Activated naive CD8-positive, alpha-beta T cell (primary cell): ENCODE measurements at regions not wholly inside any gene's neighbourhood (a gene's known extent, or its start where the extent isn't known, plus 50 kb on each side); places are given as distances from the start of the nearest gene placed in this dataset.

Experiments
- H3K27ac Mint-ChIP-seq: one replicate; pipeline ENCODE4 v1.8.0; 2021; ENCODE audit warnings: mixed read lengths
- H3K27me3 Mint-ChIP-seq: one replicate; pipeline ENCODE4 v1.8.0; 2021; ENCODE audit warnings: mixed read lengths
- H3K36me3 Mint-ChIP-seq: one replicate; pipeline ENCODE4 v1.8.0; 2021; ENCODE audit warnings: mixed read lengths
- H3K4me1 Mint-ChIP-seq: one replicate; pipeline ENCODE4 v1.8.0; 2021; ENCODE audit warnings: low read depth, mixed read lengths
- H3K4me3 Mint-ChIP-seq: one replicate; pipeline ENCODE4 v1.8.0; 2021; ENCODE audit warnings: mild to moderate bottlenecking, mixed read lengths
- H3K9me3 Mint-ChIP-seq: one replicate; pipeline ENCODE4 v1.8.0; 2021; ENCODE audit warnings: low read depth, mixed read lengths

DNA sequence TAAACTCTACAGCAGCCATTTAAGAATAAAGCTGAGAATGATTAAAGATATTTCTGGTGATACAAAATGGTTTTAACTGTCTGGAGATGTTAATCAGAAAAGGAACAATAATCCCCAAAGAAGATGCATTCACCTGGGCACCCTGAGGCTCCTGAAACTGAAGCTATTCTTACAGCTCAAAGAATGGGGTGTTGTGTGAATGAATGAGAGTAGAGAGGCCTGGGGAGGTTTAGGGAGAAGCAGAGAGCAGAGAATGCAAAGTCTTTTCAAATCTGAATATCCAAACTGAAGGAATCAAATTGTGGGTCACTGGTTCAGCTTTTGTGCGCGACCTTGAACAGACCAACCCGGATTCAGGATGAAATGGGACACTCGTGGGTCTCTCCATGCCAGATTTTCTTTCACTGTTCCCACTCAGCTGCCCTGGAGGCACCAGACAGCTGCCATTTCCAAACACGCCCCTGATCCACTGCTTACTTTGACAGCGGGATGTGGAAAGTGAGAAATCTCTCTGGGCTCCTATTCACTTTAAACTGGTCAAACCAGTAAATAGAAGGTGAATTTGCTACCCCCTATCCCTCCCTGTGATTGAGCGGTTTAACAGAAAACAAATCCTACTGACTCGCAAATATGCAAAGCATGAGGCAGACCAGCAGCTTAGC, 485.5 kb upstream of the THBS1 start:
- Mint-ChIP-seq H3K27me3 (peaks cover 10% of the 10 kb centered on the region), H3K27ac (no peak overlapping the region), H3K4me1 (no peaks in the 10 kb centered on the region), H3K36me3 (no peaks in the 10 kb centered on the region), H3K4me3 (no peak overlapping the region), H3K9me3 (no peaks in the 10 kb centered on the region)

DNA sequence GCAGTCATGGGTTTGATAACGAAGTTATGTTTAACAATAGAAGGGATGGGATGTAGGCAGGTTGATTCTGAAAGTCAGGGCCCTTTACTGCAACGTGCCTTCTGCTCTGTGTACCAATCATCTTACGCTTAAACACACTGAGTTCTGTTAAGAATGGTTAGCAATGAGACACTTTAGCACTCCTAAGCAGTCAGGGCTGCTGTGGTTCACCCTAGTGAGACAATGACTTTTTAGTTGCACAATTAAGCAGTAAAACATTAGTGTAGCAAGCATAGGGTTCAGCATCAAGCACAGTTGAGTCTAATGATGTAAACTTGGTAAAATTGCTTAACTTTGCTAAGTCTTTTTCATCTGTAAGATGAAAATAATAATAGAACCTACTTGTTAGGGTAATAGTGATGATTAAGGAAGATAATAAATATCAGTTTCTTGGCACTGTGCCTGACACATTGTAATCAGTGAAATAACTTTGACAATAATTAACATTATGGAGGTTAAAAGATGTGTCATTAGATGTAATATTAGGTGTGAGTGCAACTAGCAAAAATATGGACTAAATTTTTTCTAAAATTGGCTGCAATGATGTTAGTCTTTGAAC, 484.2 kb upstream of the THBS1 start:
- H3K4me1 Mint-ChIP-seq, result no peaks in the 10 kb centered on the region
- H3K27ac Mint-ChIP-seq, result no peak overlapping the region
- no peak overlapping the region for H3K4me3 Mint-ChIP-seq
- H3K36me3 Mint-ChIP-seq, result no peaks in the 10 kb centered on the region
- no peaks in the 10 kb centered on the region for H3K9me3 Mint-ChIP-seq
- H3K27me3 Mint-ChIP-seq, result peaks cover 13% of the 10 kb centered on the region

DNA sequence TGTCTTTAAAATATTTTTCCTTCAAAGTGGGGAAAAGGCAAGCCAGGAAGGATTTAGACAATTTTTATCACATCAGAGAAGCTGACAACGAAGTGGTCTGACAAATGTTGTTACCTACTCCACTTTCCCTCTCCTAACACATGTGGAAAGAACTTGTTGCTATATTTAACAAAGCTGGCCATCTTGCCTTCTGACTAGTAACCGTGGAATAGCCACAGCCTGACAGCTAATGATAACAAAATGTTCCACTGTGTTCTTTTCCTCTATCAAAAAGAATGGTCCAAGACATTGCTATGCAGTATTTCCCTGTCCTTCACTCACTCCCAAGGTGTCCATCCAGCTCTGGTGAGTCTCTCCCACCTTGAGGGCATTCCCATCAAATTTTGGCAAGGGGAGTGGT, 481.4 kb upstream of the THBS1 start:
- H3K36me3 Mint-ChIP-seq, result no peaks in the 10 kb centered on the region
- no peaks in the 10 kb centered on the region for H3K4me1 Mint-ChIP-seq
- H3K27me3 Mint-ChIP-seq, result peaks cover 17% of the 10 kb centered on the region
- no peak overlapping the region for H3K4me3 Mint-ChIP-seq
- no peak overlapping the region for H3K27ac Mint-ChIP-seq
- H3K9me3 Mint-ChIP-seq, result no peaks in the 10 kb centered on the region

DNA sequence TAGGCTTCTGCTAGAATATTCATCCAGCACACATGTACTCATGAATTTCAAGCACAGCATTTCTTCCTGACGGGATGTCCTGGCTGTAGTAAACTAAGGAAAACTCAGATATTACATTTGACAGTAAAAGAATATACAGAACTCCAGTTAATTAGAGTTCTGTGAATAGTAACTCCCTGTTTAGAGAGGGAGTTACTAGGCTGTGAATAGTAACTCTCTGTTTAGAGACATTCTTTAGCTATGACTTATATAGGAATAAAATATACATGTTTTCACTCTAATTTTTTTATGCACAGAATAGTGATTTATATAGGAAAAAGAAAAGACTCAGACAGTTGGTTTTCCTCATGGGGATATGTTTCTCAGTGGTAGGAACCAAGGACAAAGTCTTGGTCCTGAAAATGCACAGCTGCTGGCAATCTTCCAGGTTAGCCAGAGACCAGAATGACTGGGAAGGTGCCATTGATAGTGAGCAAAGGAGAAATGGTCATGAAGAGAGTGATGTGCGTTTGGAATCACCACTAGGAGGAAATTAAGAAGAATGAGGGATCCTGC, 480.7 kb upstream of the THBS1 start:
- Mint-ChIP-seq H3K27ac (no peak overlapping the region), H3K4me3 (no peak overlapping the region), H3K4me1 (no peaks in the 10 kb centered on the region), H3K9me3 (no peaks in the 10 kb centered on the region), H3K27me3 (peaks cover 18% of the 10 kb centered on the region), H3K36me3 (no peaks in the 10 kb centered on the region)

DNA sequence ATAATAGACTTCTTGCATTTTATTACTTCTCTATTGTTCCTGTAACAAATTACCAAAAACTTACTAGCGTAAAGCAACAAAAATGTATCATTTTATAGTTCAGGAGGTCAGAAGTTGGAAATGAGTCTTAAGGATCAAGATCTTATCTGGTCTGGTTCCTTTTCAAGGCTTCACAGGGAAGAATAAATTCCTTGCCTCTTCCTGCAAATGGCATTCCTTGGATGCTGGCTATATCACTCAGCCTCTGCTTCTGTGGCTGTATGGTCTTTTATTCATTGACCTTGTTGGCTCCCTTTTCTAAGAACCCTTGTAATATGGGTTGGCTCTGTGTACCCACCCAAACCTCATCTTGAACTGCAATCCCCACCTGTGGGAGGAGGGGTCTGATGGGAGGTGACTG, 478.4 kb upstream of the THBS1 start:
- H3K4me3 Mint-ChIP-seq, result no peak overlapping the region
- peaks cover 19% of the 10 kb centered on the region for H3K27me3 Mint-ChIP-seq
- no peaks in the 10 kb centered on the region for H3K36me3 Mint-ChIP-seq
- no peak overlapping the region for H3K27ac Mint-ChIP-seq
- no peaks in the 10 kb centered on the region for H3K4me1 Mint-ChIP-seq
- no peaks in the 10 kb centered on the region for H3K9me3 Mint-ChIP-seq

DNA sequence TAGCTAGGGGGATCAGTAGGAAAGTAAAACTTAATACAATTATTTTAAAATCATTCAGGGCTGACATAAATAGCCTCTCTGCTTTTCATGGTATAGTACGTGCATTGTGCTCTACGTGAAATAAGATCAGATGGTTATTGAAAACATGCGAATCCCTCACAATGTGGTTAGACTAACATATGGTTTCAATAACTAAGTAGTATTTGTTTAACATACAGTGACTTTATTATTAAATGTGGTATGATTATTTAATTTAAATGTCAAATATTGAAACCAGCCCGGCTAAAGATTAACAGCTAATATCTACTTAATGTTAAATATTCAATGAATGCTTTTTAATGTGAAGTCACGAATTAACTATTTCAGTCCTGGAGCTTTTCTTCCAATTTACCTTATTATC, 473.9 kb upstream of the THBS1 start:
- no peaks in the 10 kb centered on the region for H3K9me3 Mint-ChIP-seq
- no peak overlapping the region for H3K27ac Mint-ChIP-seq
- no peaks in the 10 kb centered on the region for H3K36me3 Mint-ChIP-seq
- no peak overlapping the region for H3K4me3 Mint-ChIP-seq
- no peaks in the 10 kb centered on the region for H3K4me1 Mint-ChIP-seq
- peaks cover 17% of the 10 kb centered on the region for H3K27me3 Mint-ChIP-seq

DNA sequence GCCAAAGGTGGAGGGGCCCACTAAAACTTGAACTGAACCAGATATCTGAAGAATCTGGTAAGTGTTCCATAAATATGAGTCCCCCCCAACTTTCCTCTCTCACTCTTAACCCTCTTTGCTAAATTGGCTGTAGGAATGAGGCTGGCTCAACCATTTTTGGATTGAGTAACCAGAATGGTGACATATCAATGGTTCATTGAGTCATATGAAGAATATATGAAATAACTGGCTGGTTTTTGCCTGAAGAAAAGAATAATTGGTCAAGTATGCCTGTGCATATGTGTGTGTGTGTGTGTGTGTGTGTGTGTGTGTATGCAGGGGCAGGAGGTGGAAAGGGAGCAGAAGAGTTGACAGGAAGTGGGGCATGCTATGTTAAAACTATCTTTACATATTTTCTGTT, 472.9 kb upstream of the THBS1 start:
- no peaks in the 10 kb centered on the region for H3K4me1 Mint-ChIP-seq
- H3K27me3 Mint-ChIP-seq, result peaks cover 20% of the 10 kb centered on the region
- H3K27ac Mint-ChIP-seq, result no peak overlapping the region
- no peaks in the 10 kb centered on the region for H3K36me3 Mint-ChIP-seq
- H3K4me3 Mint-ChIP-seq, result no peak overlapping the region
- no peaks in the 10 kb centered on the region for H3K9me3 Mint-ChIP-seq

DNA sequence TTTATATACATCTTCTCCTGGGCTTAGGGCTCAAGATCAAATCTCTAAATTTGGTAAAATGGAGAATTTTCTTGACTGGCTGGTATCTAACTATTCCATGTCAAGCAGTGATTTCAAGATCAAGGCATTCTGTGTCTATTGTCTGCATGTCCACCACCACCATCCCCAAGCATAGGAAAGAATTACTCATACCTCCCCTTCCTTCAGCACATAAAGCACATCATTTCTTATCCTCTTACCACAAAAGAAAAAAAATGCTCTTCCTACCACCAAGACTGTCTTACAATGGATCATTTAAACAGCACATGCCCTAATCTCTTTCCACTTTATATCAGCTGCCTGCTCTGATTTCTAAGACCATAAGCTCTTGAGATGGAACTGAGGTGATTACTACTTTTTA, 470.5 kb upstream of the THBS1 start:
- peaks cover 22% of the 10 kb centered on the region for H3K27me3 Mint-ChIP-seq
- H3K27ac Mint-ChIP-seq, result no peak overlapping the region

DNA sequence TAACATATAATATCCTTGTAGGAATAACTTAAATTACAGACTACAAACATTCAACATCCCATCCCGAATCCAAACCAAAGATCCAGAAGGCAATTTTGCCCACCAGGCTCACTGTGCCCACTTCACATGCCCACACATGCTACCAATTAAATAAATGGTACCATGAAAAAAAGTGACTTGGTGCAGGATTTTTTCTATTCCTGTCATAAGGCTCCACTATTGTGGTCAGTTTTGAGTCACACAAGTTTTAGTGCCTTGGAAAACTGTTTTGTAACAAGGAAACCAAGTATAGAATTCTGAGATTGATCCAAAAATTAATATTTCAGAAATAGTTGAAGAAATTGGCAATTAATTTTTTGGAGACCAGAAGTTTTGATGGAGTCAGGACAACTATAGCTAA, 470.1 kb upstream of the THBS1 start:
- Mint-ChIP-seq H3K36me3 (no peaks in the 10 kb centered on the region), H3K27me3 (peaks cover 21% of the 10 kb centered on the region), H3K4me1 (no peaks in the 10 kb centered on the region), H3K9me3 (no peaks in the 10 kb centered on the region), H3K27ac (no peak overlapping the region), H3K4me3 (no peak overlapping the region)

More for the DNA sequence above, 470.5 kb upstream of the THBS1 start:
- Mint-ChIP-seq H3K4me1 (no peaks in the 10 kb centered on the region), H3K9me3 (no peaks in the 10 kb centered on the region), H3K36me3 (no peaks in the 10 kb centered on the region), H3K4me3 (no peak overlapping the region)

DNA sequence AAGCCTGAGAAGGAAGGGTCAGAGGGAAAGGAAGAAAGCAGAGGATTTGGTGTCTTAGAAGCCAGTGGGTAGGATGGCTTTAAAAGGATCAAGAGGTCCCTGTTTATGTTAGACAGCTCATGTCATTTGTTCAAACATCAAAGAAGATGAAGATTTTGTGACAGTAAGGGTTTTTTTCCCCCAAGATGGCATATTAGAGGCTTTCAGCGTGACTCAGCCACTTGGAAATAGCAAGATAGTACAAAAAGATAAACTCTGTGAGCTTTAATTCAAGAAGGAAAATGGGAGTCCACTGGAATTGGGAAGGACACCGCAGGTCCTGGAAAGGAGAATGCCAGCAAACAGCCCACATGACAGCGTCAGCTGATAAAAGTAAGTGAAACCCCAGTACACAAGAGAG, 467.1 kb upstream of the THBS1 start:
- no peak overlapping the region for H3K4me3 Mint-ChIP-seq
- peaks cover 14% of the 10 kb centered on the region for H3K9me3 Mint-ChIP-seq

DNA sequence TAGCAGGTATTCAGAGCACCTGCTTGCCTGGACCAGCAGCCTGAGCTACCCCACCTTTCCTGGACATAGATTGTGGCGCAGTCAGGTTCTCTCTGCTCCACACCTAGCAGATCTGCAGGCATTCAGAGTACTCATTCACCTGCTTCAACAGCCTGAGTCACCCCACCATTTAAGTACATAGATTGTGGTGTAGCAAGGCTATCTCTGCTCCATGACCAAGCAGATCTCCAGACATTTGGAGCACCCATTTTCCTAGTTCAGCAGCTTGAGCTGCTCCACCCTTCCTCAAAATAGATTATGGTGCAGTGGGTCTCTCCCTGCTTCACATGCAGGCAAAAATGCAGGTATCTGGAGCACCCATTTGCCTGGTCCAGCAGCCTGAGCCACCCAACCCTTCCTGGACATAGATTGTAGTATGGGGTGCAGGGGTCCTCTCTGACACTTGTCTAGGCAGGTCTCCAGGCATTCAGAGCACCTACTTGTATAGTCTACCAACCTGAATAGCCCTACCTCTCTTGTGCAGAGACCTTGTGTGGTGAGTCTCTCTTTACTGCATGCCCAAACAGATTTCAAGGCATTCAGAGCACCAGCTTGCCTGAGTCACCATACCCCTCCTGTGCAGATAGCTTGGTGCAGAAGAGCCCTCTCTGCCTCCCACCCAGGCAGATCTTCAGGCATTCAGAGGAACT, 466.0 kb upstream of the THBS1 start:
- peaks cover 3% of the 10 kb centered on the region for H3K36me3 Mint-ChIP-seq
- H3K9me3 Mint-ChIP-seq, result peaks cover 14% of the 10 kb centered on the region
- H3K27me3 Mint-ChIP-seq, result peaks cover 37% of the 10 kb centered on the region
- no peaks in the 10 kb centered on the region for H3K4me1 Mint-ChIP-seq
- H3K27ac Mint-ChIP-seq, result no peak overlapping the region
- H3K4me3 Mint-ChIP-seq, result no peak overlapping the region

More for the DNA sequence above, 467.1 kb upstream of the THBS1 start:
- Mint-ChIP-seq H3K4me1 (no peaks in the 10 kb centered on the region), H3K27ac (no peak overlapping the region), H3K27me3 (peaks cover 37% of the 10 kb centered on the region), H3K36me3 (peaks cover 3% of the 10 kb centered on the region)

DNA sequence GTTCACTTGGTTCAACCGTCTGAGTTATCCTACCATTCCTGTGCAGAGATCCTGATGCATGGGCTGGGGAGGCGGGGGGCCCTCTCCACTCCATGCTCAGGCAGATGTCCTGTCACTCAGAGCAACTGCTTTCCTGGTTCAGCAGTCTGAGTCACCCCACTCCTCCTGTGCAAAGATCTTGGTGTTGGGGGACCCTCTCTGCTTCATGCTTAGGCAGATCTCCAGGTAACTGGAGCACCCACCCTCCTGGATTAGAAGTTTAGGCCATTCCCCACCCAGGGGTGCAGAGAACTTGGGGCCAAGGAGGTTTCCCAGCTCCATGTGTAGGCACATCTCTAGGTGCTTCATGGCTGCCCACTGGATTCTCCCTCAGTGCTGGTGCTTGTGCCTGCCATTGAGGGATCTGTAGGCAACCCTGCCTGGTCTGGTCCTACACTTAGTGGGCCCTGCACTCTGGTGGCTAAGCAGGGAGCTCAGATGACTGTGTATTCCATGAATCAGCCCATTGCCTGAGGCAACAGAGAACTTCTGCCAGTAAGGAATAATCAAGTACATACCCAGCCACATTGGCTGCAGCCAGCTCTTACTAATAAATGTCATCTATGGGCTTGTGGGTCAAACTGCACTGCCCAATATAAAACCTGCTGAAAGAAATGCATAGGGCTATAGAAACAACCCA, 465.4 kb upstream of the THBS1 start:
- peaks cover 35% of the 10 kb centered on the region for H3K27me3 Mint-ChIP-seq
- H3K4me3 Mint-ChIP-seq, result no peak overlapping the region
- H3K27ac Mint-ChIP-seq, result no peak overlapping the region
- H3K9me3 Mint-ChIP-seq, result peaks cover 14% of the 10 kb centered on the region
- H3K36me3 Mint-ChIP-seq, result peaks cover 3% of the 10 kb centered on the region
- no peaks in the 10 kb centered on the region for H3K4me1 Mint-ChIP-seq

DNA sequence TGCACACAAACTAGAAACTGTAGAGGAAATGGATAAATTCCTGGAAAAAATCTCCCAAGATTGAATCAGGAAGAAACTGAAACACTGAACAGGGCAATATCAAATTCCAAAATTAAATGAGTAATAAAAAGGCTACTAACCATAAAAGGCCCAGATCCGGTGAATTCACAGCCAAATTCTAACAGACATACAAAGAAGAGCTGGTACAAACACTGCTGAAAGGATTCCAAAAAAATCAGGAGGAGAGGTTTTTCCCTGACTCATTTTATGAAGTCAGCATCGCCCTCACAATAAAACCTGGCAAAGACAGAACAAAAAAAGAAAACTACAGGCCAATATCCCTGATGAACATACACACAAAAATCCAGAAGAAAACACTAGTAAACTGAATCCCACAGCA, 462.4 kb upstream of the THBS1 start:
- H3K4me3 Mint-ChIP-seq, result no peak overlapping the region
- peaks cover 3% of the 10 kb centered on the region for H3K36me3 Mint-ChIP-seq
- H3K4me1 Mint-ChIP-seq, result no peaks in the 10 kb centered on the region
- H3K27ac Mint-ChIP-seq, result no peak overlapping the region
- peaks cover 14% of the 10 kb centered on the region for H3K9me3 Mint-ChIP-seq
- H3K27me3 Mint-ChIP-seq, result peaks cover 19% of the 10 kb centered on the region

DNA sequence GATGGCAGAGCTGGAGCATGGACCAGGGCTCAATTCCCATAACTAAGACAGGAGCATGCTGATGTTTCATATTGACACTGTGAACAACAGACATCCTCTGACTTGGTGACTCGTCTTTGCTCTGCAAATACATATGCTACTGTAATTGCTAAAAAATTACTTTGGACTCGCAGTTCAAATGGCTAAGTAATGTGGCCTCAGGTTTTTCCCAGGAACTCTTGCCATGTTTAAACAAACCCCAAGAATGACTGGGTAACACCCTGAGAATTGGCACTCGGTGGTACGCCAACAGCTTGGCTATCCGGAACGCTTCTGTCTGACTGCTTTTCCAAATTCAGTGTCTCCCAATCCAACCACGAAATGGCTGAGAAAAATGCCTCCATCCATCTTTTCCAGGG, 456.7 kb upstream of the THBS1 start:
- no peaks in the 10 kb centered on the region for H3K36me3 Mint-ChIP-seq
- peaks cover 3% of the 10 kb centered on the region for H3K4me1 Mint-ChIP-seq
- H3K27ac Mint-ChIP-seq, result no peak overlapping the region
- H3K9me3 Mint-ChIP-seq, result no peaks in the 10 kb centered on the region
- H3K4me3 Mint-ChIP-seq, result no peak overlapping the region
- peaks cover 9% of the 10 kb centered on the region for H3K27me3 Mint-ChIP-seq

DNA sequence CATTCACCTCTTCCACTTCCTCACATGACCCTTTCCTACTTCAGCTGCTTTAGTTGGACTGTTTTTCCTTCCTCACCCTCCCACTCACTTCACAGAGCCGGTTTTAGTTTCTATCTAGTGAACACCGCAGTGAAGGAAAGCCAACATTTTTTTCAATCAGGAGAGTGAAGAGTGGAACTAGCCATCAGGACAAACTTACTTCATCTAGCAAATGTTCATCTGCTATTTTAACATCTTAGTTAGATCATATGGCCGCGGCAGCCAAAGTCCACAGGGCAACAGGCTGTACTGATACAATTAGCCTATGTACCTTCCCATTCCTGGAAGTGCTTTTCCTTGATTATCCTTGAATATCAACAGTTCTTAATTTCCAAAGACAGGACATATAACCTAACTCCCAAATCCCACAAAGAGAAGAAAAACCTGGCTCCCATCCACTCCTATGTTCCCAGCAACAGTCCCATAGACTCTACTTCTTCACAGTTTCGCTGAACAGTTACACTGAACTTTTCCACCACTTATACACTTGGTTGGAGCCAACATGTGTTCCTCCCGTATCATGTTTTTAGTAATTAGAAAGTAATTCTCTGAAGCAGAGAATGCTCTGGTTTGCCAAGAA, 456.2 kb upstream of the THBS1 start:
- H3K4me3 Mint-ChIP-seq, result no peak overlapping the region
- H3K27ac Mint-ChIP-seq, result no peak overlapping the region
- H3K27me3 Mint-ChIP-seq, result peaks cover 9% of the 10 kb centered on the region
- H3K36me3 Mint-ChIP-seq, result no peaks in the 10 kb centered on the region
- peaks cover 3% of the 10 kb centered on the region for H3K4me1 Mint-ChIP-seq
- no peaks in the 10 kb centered on the region for H3K9me3 Mint-ChIP-seq
